Right lobe of liver (tissue), 4 donors: ENCODE measurements at regions not wholly inside any gene's neighbourhood (a gene's known extent, or its start where the extent isn't known, plus 50 kb on each side); places are given as distances from the start of the nearest gene placed in this dataset.
"Not testable (repeated sequence)": the region's sequence is repeated elsewhere in the genome, so short reads cannot be mapped to it uniquely, and the experiment has no call there.

Source experiments
- CTCF ChIP-seq, 4 donors: fragments of 200-600 bp in 3 of 4; fragments of 450-650 bp in 1 of 4; IDR thresholded peaks; one replicate each; pipeline versions ENCODE4 v1.5.1 to v1.8.0; 2016 to 2022; ENCODE audit warnings: antibody characterized with exemption in 4 of 4, mild to moderate bottlenecking in 2 of 4
- POLR2A ChIP-seq: fragments of 450-650 bp; IDR thresholded peaks from one replicate; pipeline ENCODE4 v1.6.1; 2017; ENCODE audit warnings: antibody characterized with exemption, mild to moderate bottlenecking
- donor health status: DM: no; HTN: no; CAD: no.
- donor health status: DM: no; HTN: no; CAD: no.
- donor health status: DM: no; HTN: yes; CAD: no.

DNA sequence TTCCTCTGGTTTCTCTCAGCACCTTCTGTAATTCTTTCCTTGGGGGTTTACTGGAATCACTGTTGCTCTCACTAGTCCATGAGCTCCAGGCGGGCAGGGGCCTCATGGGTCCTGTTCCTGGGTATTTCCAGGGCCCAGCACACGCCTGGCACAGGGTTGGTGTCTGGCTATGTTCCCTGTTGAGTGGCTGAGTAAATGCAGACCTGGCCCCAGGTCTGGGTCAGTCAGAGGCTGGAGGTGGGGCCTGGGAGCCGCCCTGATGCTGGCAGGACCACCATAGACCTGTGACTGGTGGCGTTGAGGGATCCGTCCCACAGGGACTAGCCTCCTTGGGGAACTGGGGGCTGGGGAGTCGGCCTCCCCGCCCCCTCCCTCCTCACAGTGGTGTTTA, 313.4 kb downstream of the PTPRU start:
- TF ChIP-seq CTCF (IDR thresholded peaks at IDR 0.05); POLR2A: not testable (repeated sequence)
